Cardiac fibroblast (primary cell): ENCODE measurements at regions not wholly inside any gene's neighbourhood (a gene's known extent, or its start where the extent isn't known, plus 50 kb on each side); places are given as distances from the start of the nearest gene placed in this dataset.
A peak's percentile ranks its signal among the peaks of the same experiment; 100 is the strongest.

ENCODE experiments used
- DNase-seq, 2 donors: peaks; one replicate each; pipeline versions ENCODE4 v3.0.0 to v3.0.0-alpha.2; 2010; ENCODE audit warnings: low read depth in 2 of 2
- H3K4me3 ChIP-seq, 2 donors: replicated peaks in 1 of 2; 1 replicate in 1 of 2; 2 replicates in 1 of 2; pipeline ENCODE4 v1.5.1; 2011; ENCODE audit warnings: low read depth in 2 of 2, low read length in 2 of 2, mild to moderate bottlenecking in 2 of 2, moderate library complexity in 1 of 2
- CTCF ChIP-seq: IDR thresholded peaks from one replicate; pipeline ENCODE4 v1.5.1; 2011; ENCODE audit warnings: low read depth, mild to moderate bottlenecking, low read length, inconsistent platforms

GRCh38 chr5:125298746-125299379 lies 552.4 kb upstream of the ZNF608 start:
- peak in 1 of 2 donors; percentile 7 for DNase-seq
- H3K4me3 ChIP-seq: no peak overlapping the region
- no peak for TF ChIP-seq CTCF

- no peak overlapping the region for H3K4me3 ChIP-seq
- TF ChIP-seq CTCF: no peak
- no peak for DNase-seq
These were observed 555.3 kb upstream of the ZNF608 start for GRCh38 chr5:125301711-125302110.

- no peak for DNase-seq
- TF ChIP-seq CTCF: no peak
- no peak overlapping the region for H3K4me3 ChIP-seq
These were observed 556.1 kb upstream of the ZNF608 start for GRCh38 chr5:125302577-125302976.

- no peak for DNase-seq
- H3K4me3 ChIP-seq: no peak overlapping the region
- TF ChIP-seq CTCF: no peak
These were observed 560.3 kb upstream of the ZNF608 start for GRCh38 chr5:125306741-125307140.

- H3K4me3 ChIP-seq: no peak overlapping the region
- no peak for TF ChIP-seq CTCF
- DNase-seq: peak; percentile 4 to 59
These were observed 564.3 kb upstream of the ZNF608 start for GRCh38 chr5:125310749-125311148.

GRCh38 chr5:125311743-125312142 lies 565.3 kb upstream of the ZNF608 start:
- peak; percentile 84 to 86 for DNase-seq
- TF ChIP-seq CTCF: no peak
- no peak overlapping the region for H3K4me3 ChIP-seq

GRCh38 chr5:125313555-125313954 lies 567.1 kb upstream of the ZNF608 start:
- DNase-seq: no peak
- no peak for TF ChIP-seq CTCF
- no peak overlapping the region for H3K4me3 ChIP-seq
